Right cardiac atrium (tissue), 5 donors: ENCODE measurements at regions not wholly inside any gene's neighbourhood (a gene's known extent, or its start where the extent isn't known, plus 50 kb on each side); places are given as distances from the start of the nearest gene placed in this dataset.
"Not testable (repeated sequence)": the region's sequence is repeated elsewhere in the genome, so short reads cannot be mapped to it uniquely, and the experiment has no call there.

Experiments used
- ATAC-seq, 2 donors: fragments of 200-7000 bp; cut with Tn5 transposase; one replicate each; pipeline versions ENCODE4 v1.8.0 to v1.9.1; 2020; ENCODE audit warnings: moderate library complexity in 2 of 2, mild to moderate bottlenecking in 1 of 2
- DNase-seq, 3 donors: peaks; one replicate each; pipeline ENCODE4 v3.0.0-alpha.2; 2020
- H3K27ac ChIP-seq: one replicate; pipeline ENCODE4 v1.5.1; 2013; ENCODE audit warnings: mild to moderate bottlenecking, low read length, control low read depth, moderate library complexity
- H3K27me3 ChIP-seq: one replicate; pipeline ENCODE4 v1.6.1; 2013; ENCODE audit not compliant: control insufficient read depth, insufficient read depth
- H3K4me1 ChIP-seq: one replicate; pipeline ENCODE4 v1.6.1; 2013; ENCODE audit warnings: low read length; ENCODE audit not compliant: control insufficient read depth, insufficient read depth
- H3K4me3 ChIP-seq: one replicate; pipeline ENCODE4 v1.5.1; 2013; ENCODE audit warnings: low read length, control low read depth
- H3K9me3 ChIP-seq: one replicate; pipeline ENCODE4 v1.6.1; 2013; ENCODE audit warnings: low read length; ENCODE audit not compliant: control insufficient read depth
- WGBS: extraction: QIAGEN DNeasy Blood & Tissue Kit; methylation state at CpG from one replicate; pipeline ENCODE4 v1.1.7; 2013; 5-methylcytosine and 5-hydroxymethylcytosine counted together
- intact Hi-C, 4 donors: fragments of 100-400 bp; cut with DNase I; formaldehyde crosslinking; loops; one replicate each; pipeline versions ENCODE4 v1.11.0 to v1.14.0; 2022 to 2023
- donor health status: healthy with polysubstance abuse.
- donor health status: DM: no; HTN: yes; CAD: no.
- donor health status: DM: no; HTN: no; CAD: no.
- donor health status: DM: no; HTN: yes; CAD: no; lungs with severe emphysema.
- donor health status: DM: yes; HTN: yes; CAD: no.

GRCh38 chr1:172775606-172776005 is 116.7 kb downstream of the FASLG start:
- no peaks in the 10 kb centered on the region for H3K27me3 ChIP-seq
- no peak overlapping the region for H3K27ac ChIP-seq
- no peaks in the 10 kb centered on the region for H3K4me1 ChIP-seq
- peak; percentile 11 to 50 for ATAC-seq
- no peak overlapping the region for H3K4me3 ChIP-seq
- 40% methylated on average over 3 of the region's 3 CpGs for WGBS
- intact Hi-C loops, result no loop called here
- peak in 1 of 3 donors; percentile 43 for DNase-seq
- no peaks in the 10 kb centered on the region for H3K9me3 ChIP-seq

GRCh38 chr1:172776071-172776470 is 117.2 kb downstream of the FASLG start:
- Histone ChIP-seq H3K4me1 (no peaks in the 10 kb centered on the region), H3K4me3 (no peak overlapping the region), H3K27ac (no peak overlapping the region), H3K9me3 (no peaks in the 10 kb centered on the region), H3K27me3 (no peaks in the 10 kb centered on the region)
- intact Hi-C loops, result no loop called here
- DNase-seq, result no peak
- ATAC-seq, result no peak
- 71% methylated on average over 6 of the region's 6 CpGs for WGBS

GRCh38 chr1:172777767-172778166 is 118.9 kb downstream of the FASLG start:
- intact Hi-C loops, result no loop called here
- WGBS, result 75% methylated on average over 3 of the region's 3 CpGs
- no peaks in the 10 kb centered on the region for H3K4me1 ChIP-seq
- ATAC-seq, result no peak
- H3K27ac ChIP-seq, result no peak overlapping the region
- no peaks in the 10 kb centered on the region for H3K9me3 ChIP-seq
- H3K27me3 ChIP-seq, result no peaks in the 10 kb centered on the region
- DNase-seq, result no peak
- no peak overlapping the region for H3K4me3 ChIP-seq

- intact Hi-C loops, result no loop called here
- Histone ChIP-seq H3K4me1 (no peaks in the 10 kb centered on the region), H3K27ac (no peak overlapping the region), H3K4me3 (no peak overlapping the region), H3K27me3 (no peaks in the 10 kb centered on the region), H3K9me3 (no peaks in the 10 kb centered on the region)
- DNase-seq (no peak), ATAC-seq (no peak)
- 68% methylated on average over 7 of the region's 7 CpGs for WGBS
Measured at GRCh38 chr1:172778456-172779455, 119.9 kb downstream of the FASLG start.

- Histone ChIP-seq H3K4me3 (no peak overlapping the region), H3K27me3 (no peaks in the 10 kb centered on the region), H3K9me3 (no peaks in the 10 kb centered on the region), H3K27ac (no peak overlapping the region), H3K4me1 (no peaks in the 10 kb centered on the region)
- 54% methylated on average over 3 of the region's 3 CpGs for WGBS
- ATAC-seq (no peak), DNase-seq (no peak)
- intact Hi-C loops, result no loop called here
Measured at GRCh38 chr1:172779491-172779890, 120.6 kb downstream of the FASLG start.

- no peak overlapping the region for H3K27ac ChIP-seq
- no peaks in the 10 kb centered on the region for H3K4me1 ChIP-seq
- 79% methylated on average over 4 of the region's 4 CpGs for WGBS
- ATAC-seq (no peak), DNase-seq (no peak)
- H3K27me3 ChIP-seq, result no peaks in the 10 kb centered on the region
- no peaks in the 10 kb centered on the region for H3K9me3 ChIP-seq
- H3K4me3 ChIP-seq, result no peak overlapping the region
- intact Hi-C loops, result no loop called here
Measured at GRCh38 chr1:172781513-172782140, 122.7 kb downstream of the FASLG start.

- ATAC-seq (no peak), DNase-seq (no peak)
- Histone ChIP-seq H3K4me1 (no peaks in the 10 kb centered on the region), H3K9me3 (no peaks in the 10 kb centered on the region), H3K27me3 (no peaks in the 10 kb centered on the region), H3K4me3 (no peak overlapping the region), H3K27ac (no peak overlapping the region)
- intact Hi-C loops, result no loop called here
- WGBS, result 90% methylated on average over 2 of the region's 2 CpGs
Measured at GRCh38 chr1:172789840-172790239, 130.9 kb downstream of the FASLG start.

GRCh38 chr1:172790245-172790644 is 131.3 kb downstream of the FASLG start:
- Histone ChIP-seq H3K27ac (no peak overlapping the region), H3K4me3 (no peak overlapping the region), H3K9me3 (no peaks in the 10 kb centered on the region), H3K27me3 (no peaks in the 10 kb centered on the region), H3K4me1 (no peaks in the 10 kb centered on the region)
- DNase-seq (no peak), ATAC-seq (no peak)
- 62% methylated on average over 2 of the region's 2 CpGs for WGBS
- intact Hi-C loops, result no loop called here

GRCh38 chr1:172793823-172794222 is 134.9 kb downstream of the FASLG start:
- ATAC-seq, result no peak
- no peak overlapping the region for H3K4me3 ChIP-seq
- WGBS, result 83% methylated on average over 3 of the region's 3 CpGs
- no peaks in the 10 kb centered on the region for H3K9me3 ChIP-seq
- intact Hi-C loops, result no loop called here
- no peak overlapping the region for H3K27ac ChIP-seq
- no peaks in the 10 kb centered on the region for H3K4me1 ChIP-seq
- DNase-seq, result no peak
- no peaks in the 10 kb centered on the region for H3K27me3 ChIP-seq

GRCh38 chr1:172795741-172796140 is 136.8 kb downstream of the FASLG start:
- intact Hi-C loops, result no loop called here
- Histone ChIP-seq H3K4me3 (no peak overlapping the region), H3K27ac (no peak overlapping the region), H3K4me1 (no peaks in the 10 kb centered on the region), H3K9me3 (no peaks in the 10 kb centered on the region), H3K27me3 (no peaks in the 10 kb centered on the region)
- 79% methylated on average over 4 of the region's 4 CpGs for WGBS
- ATAC-seq, result no peak
- DNase-seq, result no peak

- WGBS, result 81% methylated on average over 9 of the region's 9 CpGs
- intact Hi-C loops, DNase-seq, H3K4me3 ChIP-seq, H3K27ac ChIP-seq, H3K27me3 ChIP-seq, H3K9me3 ChIP-seq, ATAC-seq, H3K4me1 ChIP-seq: not testable (repeated sequence)
Measured at GRCh38 chr1:172799804-172800203, 140.9 kb downstream of the FASLG start.
